ENCODE measurements at regions not wholly inside any gene's neighbourhood (a gene's known extent, or its start where the extent isn't known, plus 50 kb on each side); places are given as distances from the start of the nearest gene placed in this dataset.

DNA sequence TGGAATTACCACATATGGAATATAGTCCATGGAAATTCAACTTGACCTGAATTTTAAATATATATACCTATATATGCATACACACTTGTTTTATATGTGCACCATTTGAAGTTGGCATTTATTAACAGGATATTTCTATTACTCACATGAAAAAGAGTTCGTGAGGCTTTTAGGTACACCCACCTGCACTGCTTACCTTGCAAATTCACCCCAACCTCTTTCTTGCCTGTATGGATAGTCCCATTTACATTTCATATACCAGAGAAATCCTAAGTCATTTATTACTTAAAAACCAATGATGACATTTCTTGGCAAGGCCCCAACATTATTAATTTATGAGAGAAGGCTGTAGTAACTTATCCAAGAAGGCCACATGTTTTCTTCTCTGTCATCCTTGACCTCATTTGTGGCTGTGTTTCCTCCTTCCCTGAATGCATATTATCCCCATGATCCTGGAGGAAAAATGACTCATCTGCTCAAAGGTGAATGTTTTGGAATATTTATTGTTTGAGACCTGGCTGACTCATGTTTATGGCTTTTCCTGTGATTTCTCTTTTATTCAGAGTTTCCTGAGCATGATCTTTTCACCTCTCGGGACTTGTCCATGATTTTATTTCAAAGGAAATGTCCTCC, 62.2 kb upstream of the FAM241A start:
- TF ChIP-seq, protein P1, sequence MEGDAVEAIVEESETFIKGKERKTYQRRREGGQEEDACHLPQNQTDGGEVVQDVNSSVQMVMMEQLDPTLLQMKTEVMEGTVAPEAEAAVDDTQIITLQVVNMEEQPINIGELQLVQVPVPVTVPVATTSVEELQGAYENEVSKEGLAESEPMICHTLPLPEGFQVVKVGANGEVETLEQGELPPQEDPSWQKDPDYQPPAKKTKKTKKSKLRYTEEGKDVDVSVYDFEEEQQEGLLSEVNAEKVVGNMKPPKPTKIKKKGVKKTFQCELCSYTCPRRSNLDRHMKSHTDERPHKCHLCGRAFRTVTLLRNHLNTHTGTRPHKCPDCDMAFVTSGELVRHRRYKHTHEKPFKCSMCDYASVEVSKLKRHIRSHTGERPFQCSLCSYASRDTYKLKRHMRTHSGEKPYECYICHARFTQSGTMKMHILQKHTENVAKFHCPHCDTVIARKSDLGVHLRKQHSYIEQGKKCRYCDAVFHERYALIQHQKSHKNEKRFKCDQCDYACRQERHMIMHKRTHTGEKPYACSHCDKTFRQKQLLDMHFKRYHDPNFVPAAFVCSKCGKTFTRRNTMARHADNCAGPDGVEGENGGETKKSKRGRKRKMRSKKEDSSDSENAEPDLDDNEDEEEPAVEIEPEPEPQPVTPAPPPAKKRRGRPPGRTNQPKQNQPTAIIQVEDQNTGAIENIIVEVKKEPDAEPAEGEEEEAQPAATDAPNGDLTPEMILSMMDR (IDR thresholded peaks at IDR 0.05) = no peak
- no peak for TF ChIP-seq EP300 (IDR thresholded peaks at IDR 0.05)
